WTC11 (cell line): ENCODE measurements at regions not wholly inside any gene's neighbourhood (a gene's known extent, or its start where the extent isn't known, plus 50 kb on each side); places are given as distances from the start of the nearest gene placed in this dataset.

Experiments
- ETV6 ChIP-seq: sonication (generic); formaldehyde crosslinking; IDR thresholded peaks from 2 replicates; pipeline ENCODE4 v1.8.1; 2022; ENCODE audit warnings: mild to moderate bottlenecking, missing genetic modification reagents
- TF ChIP-seq, protein P1 (sequence below): fragments of 200-600 bp; IDR thresholded peaks from 2 replicates; pipeline ENCODE4 v1.8.0; 2022; ENCODE audit warnings: antibody characterized with exemption
- TF ChIP-seq, protein P2 (sequence below): sonication (generic); formaldehyde crosslinking; IDR thresholded peaks from 2 replicates; pipeline ENCODE4 v1.8.1; 2022; ENCODE audit warnings: low read depth, mild to moderate bottlenecking, moderate library complexity, missing genetic modification reagents, borderline replicate concordance

DNA sequence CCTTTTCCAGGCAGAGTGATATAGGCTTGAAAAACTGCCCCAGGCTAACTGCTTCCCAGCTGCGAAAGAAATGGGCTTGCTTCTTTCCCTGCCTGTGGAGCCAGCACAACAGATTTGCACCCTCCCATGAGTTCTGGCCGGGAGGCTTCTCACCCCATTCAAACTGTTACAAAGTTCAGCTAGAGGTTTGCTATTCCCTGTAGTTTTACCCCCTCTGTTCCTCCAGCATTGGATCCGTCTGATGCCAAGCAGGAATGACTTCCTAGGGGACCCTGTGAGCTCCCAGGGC lies 87.6 kb upstream of the NDST4 start:
- TF ChIP-seq, protein P1, sequence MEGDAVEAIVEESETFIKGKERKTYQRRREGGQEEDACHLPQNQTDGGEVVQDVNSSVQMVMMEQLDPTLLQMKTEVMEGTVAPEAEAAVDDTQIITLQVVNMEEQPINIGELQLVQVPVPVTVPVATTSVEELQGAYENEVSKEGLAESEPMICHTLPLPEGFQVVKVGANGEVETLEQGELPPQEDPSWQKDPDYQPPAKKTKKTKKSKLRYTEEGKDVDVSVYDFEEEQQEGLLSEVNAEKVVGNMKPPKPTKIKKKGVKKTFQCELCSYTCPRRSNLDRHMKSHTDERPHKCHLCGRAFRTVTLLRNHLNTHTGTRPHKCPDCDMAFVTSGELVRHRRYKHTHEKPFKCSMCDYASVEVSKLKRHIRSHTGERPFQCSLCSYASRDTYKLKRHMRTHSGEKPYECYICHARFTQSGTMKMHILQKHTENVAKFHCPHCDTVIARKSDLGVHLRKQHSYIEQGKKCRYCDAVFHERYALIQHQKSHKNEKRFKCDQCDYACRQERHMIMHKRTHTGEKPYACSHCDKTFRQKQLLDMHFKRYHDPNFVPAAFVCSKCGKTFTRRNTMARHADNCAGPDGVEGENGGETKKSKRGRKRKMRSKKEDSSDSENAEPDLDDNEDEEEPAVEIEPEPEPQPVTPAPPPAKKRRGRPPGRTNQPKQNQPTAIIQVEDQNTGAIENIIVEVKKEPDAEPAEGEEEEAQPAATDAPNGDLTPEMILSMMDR: no peak
- TF ChIP-seq, protein P2, sequence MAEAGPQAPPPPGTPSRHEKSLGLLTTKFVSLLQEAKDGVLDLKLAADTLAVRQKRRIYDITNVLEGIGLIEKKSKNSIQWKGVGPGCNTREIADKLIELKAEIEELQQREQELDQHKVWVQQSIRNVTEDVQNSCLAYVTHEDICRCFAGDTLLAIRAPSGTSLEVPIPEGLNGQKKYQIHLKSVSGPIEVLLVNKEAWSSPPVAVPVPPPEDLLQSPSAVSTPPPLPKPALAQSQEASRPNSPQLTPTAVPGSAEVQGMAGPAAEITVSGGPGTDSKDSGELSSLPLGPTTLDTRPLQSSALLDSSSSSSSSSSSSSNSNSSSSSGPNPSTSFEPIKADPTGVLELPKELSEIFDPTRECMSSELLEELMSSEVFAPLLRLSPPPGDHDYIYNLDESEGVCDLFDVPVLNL (CRISPR knock-in tag): no peak
- TF ChIP-seq ETV6 (CRISPR knock-in tag): no peak
